GM12878 (cell line): ENCODE measurements at regions not wholly inside any gene's neighbourhood (a gene's known extent, or its start where the extent isn't known, plus 50 kb on each side); places are given as distances from the start of the nearest gene placed in this dataset. TPM values are rescaled to one million over a fixed set of nuclear protein-coding genes. Genes with fewer than 3 reads are reported as not detected.
A peak's percentile ranks its signal among the peaks of the same experiment; 100 is the strongest.
"Not testable (repeated sequence)": the region's sequence is repeated elsewhere in the genome, so short reads cannot be mapped to it uniquely, and the experiment has no call there.

Source experiments
- ATAC-seq: fragments of 200-7000 bp; cut with Tn5 transposase; 3 replicates; pipeline ENCODE4 v1.9.1; 2020; ENCODE audit warnings: mild to moderate bottlenecking, moderate library complexity
- BruUV-seq: library from RNA; stranded (reverse); fragments of 400-500 nt; replicated peaks from 2 replicates; lab custom pipeline; 2021; lab: Mats Ljungman, UMichigan
- CTCF ChIA-PET: fragments of 300-600 bp; sonication (Branson Sonifier 250); formaldehyde crosslinking; extraction: SDS; loops from one replicate; lab custom pipeline; 2021; ENCODE audit warnings: inconsistent platforms; lab: Yijun Ruan, JAX
- POLR2A ChIA-PET: fragments of 350-600 bp; formaldehyde crosslinking; extraction: SDS; loops from one replicate; lab custom pipeline; 2021; ENCODE audit warnings: inconsistent platforms; lab: Charles Lee
- RAD21 ChIA-PET: fragments of 300-600 bp; sonication (Branson Sonifier 250); formaldehyde crosslinking; loops from one replicate; lab custom pipeline; 2023; ENCODE audit warnings: antibody characterized with exemption; ENCODE audit not compliant: unreplicated experiment; lab: Charles Lee
- SMC1A ChIA-PET: fragments of 300-600 bp; sonication (Branson Sonifier 250); formaldehyde crosslinking; loops from one replicate; lab custom pipeline; 2023; ENCODE audit not compliant: unreplicated experiment, uncharacterized antibody; lab: Charles Lee
- DNase-seq: peaks from one replicate; pipeline ENCODE4 v3.0.0-alpha.2; 2011; ENCODE audit warnings: low read depth, low spot score
- FAIRE-seq: peaks from 3 replicates; lab custom pipeline; 2011; peaks lifted over from hg19 to GRCh38; lab: Jason Lieb, UNC
- H2AFZ ChIP-seq: 2 replicates; pipeline ENCODE4 v1.6.0; 2011; ENCODE audit warnings: low read depth, low read length, control low read depth; ENCODE audit not compliant: control insufficient read depth
- H3K27ac ChIP-seq: 2 replicates; pipeline ENCODE4 v1.5.1; 2011; ENCODE audit warnings: control low read depth; ENCODE audit not compliant: control insufficient read depth, insufficient read depth
- H3K27me3 ChIP-seq, 2 experiments: replicated peaks in 1 of 2; 2 replicates each; pipeline versions ENCODE4 v1.6.0 to v1.6.1; 2011; ENCODE audit warnings: low read length in 1 of 2; ENCODE audit not compliant: control insufficient read depth in 2 of 2, insufficient read depth in 2 of 2
- H3K36me3 ChIP-seq, 2 experiments: 2 replicates each; pipeline ENCODE4 v1.5.1; 2011; ENCODE audit warnings: low read length in 1 of 2; ENCODE audit not compliant: control insufficient read depth in 2 of 2, insufficient read depth in 2 of 2
- H3K4me1 ChIP-seq: 2 replicates; pipeline ENCODE4 v1.6.1; 2011; ENCODE audit warnings: mild to moderate bottlenecking, low read length, moderate library complexity, mixed read lengths; ENCODE audit not compliant: control insufficient read depth, insufficient read depth
- H3K4me2 ChIP-seq: 2 replicates; pipeline ENCODE4 v1.6.0; 2011; ENCODE audit warnings: control low read depth; ENCODE audit not compliant: control insufficient read depth, insufficient read depth
- H3K4me3 ChIP-seq: fragments of 200-600 bp; sonication (generic); 2 replicates; pipeline ENCODE4 v1.5.1; 2016
- H3K79me2 ChIP-seq: 2 replicates; pipeline ENCODE4 v1.6.0; 2011; ENCODE audit warnings: low read length; ENCODE audit not compliant: control insufficient read depth, insufficient read depth
- H3K9ac ChIP-seq: 2 replicates; pipeline ENCODE4 v1.8.0; 2011; ENCODE audit warnings: low read length, control low read depth, mixed read lengths; ENCODE audit not compliant: control insufficient read depth, insufficient read depth
- H3K9me3 ChIP-seq: replicated peaks from 3 replicates; pipeline ENCODE4 v1.5.1; 2011; ENCODE audit warnings: mild to moderate bottlenecking, low read length; ENCODE audit not compliant: control insufficient read depth, insufficient read depth
- H4K20me1 ChIP-seq: 2 replicates; pipeline ENCODE4 v1.6.0; 2011; ENCODE audit not compliant: control insufficient read depth, insufficient read depth
- WGBS: methylation state at CpG from one replicate; pipeline ENCODE4 v1.1.6; 2016; ENCODE audit warnings: low lambda C conversion rate; ENCODE audit not compliant: insufficient replicate concordance, insufficient coverage; ENCODE audit errors: missing lambda C conversion rate; 5-methylcytosine and 5-hydroxymethylcytosine counted together
- in situ Hi-C: fragments of 300-500 bp; cut with MboI; formaldehyde crosslinking; loops from 9 replicates; pipeline ENCODE4 v1.14.3; 2018; ENCODE audit warnings: mixed read lengths
- intact Hi-C: fragments of 100-400 bp; cut with micrococcal nuclease; formaldehyde crosslinking; loops from one replicate; pipeline ENCODE4 v1.14.2; 2022; ENCODE audit not compliant: unreplicated experiment
- small RNA-seq: library from RNA; depleted of rRNA; stranded (forward); fragments of <200 nt; gene quantifications from one replicate; pipeline ENCODE3, GENCODE V24; 2014

DNA sequence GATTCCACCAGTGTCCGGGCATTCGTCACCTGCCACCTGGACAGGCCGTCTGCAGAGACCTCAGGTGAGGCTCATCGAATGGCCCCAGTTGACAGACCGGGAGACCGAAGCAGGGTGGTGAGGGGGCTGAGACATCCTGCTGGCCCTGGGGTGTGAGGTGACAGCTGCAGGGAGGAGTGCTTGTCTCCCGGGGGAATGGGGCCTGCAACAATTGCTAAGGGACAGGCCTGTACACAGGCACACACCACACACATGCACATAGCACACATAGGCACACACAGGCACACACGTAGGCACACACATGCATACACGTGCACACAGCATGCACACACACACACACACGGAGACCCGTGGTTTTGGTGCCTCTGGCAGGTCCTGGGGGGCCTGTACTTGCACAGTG lies 4363.9 kb upstream of the TPTE start:
- WGBS: 7% methylated on average over 3 of the region's 11 CpGs
- intact Hi-C loops, H3K27ac ChIP-seq, H3K4me1 ChIP-seq, H3K79me2 ChIP-seq, DNase-seq, BruUV-seq, H3K9me3 ChIP-seq, H3K36me3 ChIP-seq, in situ Hi-C loops, H3K4me3 ChIP-seq, CTCF ChIA-PET, H4K20me1 ChIP-seq, H2AFZ ChIP-seq, H3K4me2 ChIP-seq, RAD21 ChIA-PET, FAIRE-seq, H3K9ac ChIP-seq, H3K27me3 ChIP-seq, SMC1A ChIA-PET, POLR2A ChIA-PET: not testable (repeated sequence)
- peak; percentile 55 for ATAC-seq

- H3K36me3 ChIP-seq, H3K4me2 ChIP-seq, BruUV-seq, H3K4me1 ChIP-seq, H2AFZ ChIP-seq, H3K9me3 ChIP-seq, DNase-seq, H3K27ac ChIP-seq, in situ Hi-C loops, H4K20me1 ChIP-seq, FAIRE-seq, POLR2A ChIA-PET, H3K4me3 ChIP-seq, H3K27me3 ChIP-seq, intact Hi-C loops, RAD21 ChIA-PET, H3K79me2 ChIP-seq, CTCF ChIA-PET, SMC1A ChIA-PET, H3K9ac ChIP-seq: not testable (repeated sequence)
- peak; percentile 71 for ATAC-seq
- no CpG with 5 or more reads among the region's 9 CpGs for WGBS
Measured at GRCh38 chr21:6158171-6158570, 4363.2 kb upstream of the TPTE start.

Small RNA genes lying in the stretch of these regions (small RNA-seq; reads per million reads assigned to genes)
- gene CU639417.2: not detected
